ENCODE measurements at regions not wholly inside any gene's neighbourhood (a gene's known extent, or its start where the extent isn't known, plus 50 kb on each side); places are given as distances from the start of the nearest gene placed in this dataset.
A peak's percentile ranks its signal among the peaks of the same experiment; 100 is the strongest.
"Not testable (repeated sequence)": the region's sequence is repeated elsewhere in the genome, so short reads cannot be mapped to it uniquely, and the experiment has no call there.

GRCh38 chr5:171724468-171725204 is 61.0 kb upstream of the SMIM23 start:
- DNase-seq: peak; percentile 29

GRCh38 chr5:171725205-171725601 is 60.4 kb upstream of the SMIM23 start:
- DNase-seq: no peak

DNA sequence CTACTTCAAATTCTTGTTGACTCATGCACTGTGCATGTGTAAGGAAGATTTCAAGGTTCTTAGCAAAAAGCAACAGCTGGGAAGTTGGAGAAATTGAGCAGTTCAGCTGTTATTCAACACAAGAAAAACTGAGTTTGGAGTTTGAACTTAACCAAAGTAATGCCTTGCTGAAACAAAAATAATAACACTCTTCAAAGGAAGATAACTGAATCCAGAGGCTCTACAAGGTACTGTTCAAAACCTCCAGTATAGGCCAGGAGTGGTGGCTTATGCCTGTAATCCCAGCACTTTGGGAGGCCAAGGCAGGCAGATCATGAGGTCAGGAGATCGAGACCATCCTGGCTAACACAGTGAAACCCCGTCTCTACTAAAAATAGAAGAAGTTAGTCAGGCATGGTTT is 58.8 kb upstream of the SMIM23 start:
- DNase-seq: not testable (repeated sequence)

DNA sequence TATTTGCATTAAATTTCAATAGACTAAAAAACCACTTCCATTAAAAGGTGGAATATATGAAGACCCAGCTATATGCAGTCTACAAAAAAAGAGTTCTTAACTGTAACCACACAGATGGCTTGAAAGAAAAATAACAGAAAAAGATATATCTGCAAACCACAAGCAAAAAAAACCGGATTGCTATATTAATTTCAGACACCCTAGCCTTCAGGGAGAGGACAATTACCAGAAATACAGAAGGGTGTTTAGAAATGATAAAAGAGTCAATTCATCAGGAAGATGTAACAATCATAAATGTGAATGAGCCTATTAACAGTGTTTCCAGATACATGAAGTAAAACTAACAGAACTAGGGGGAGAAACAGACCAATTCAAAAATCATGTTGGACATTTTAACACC is 56.9 kb upstream of the SMIM23 start:
- DNase-seq: no peak
